GM21825 (cell line): ENCODE measurements at regions not wholly inside any gene's neighbourhood (a gene's known extent, or its start where the extent isn't known, plus 50 kb on each side); places are given as distances from the start of the nearest gene placed in this dataset.

Experiments used
- ATAC-seq: cut with Tn5 transposase; IDR thresholded peaks from one replicate; pipeline ENCODE4 v1.9.1; 2021; ENCODE audit warnings: mild to moderate bottlenecking, moderate library complexity; ENCODE audit not compliant: unreplicated experiment

- no peak for ATAC-seq
Observed at GRCh38 chr6:51511081-51511480, 576.3 kb downstream of the PKHD1 start.

- no peak for ATAC-seq
Observed at GRCh38 chr6:51513891-51514747, 573.3 kb downstream of the PKHD1 start.

- no peak for ATAC-seq
Observed at GRCh38 chr6:51514748-51515402, 572.5 kb downstream of the PKHD1 start.

GRCh38 chr6:51526049-51526448 lies 561.4 kb downstream of the PKHD1 start:
- ATAC-seq, result no peak

- ATAC-seq, result no peak
Observed at GRCh38 chr6:51526922-51527321, 560.5 kb downstream of the PKHD1 start.

- no peak for ATAC-seq
Observed at GRCh38 chr6:51528556-51528955, 558.9 kb downstream of the PKHD1 start.

GRCh38 chr6:51529240-51529639 lies 558.2 kb downstream of the PKHD1 start:
- ATAC-seq, result no peak

GRCh38 chr6:51531623-51532022 lies 555.8 kb downstream of the PKHD1 start:
- ATAC-seq, result peak; percentile 69

- no peak for ATAC-seq
Observed at GRCh38 chr6:51533962-51534361, 553.5 kb downstream of the PKHD1 start.

- ATAC-seq, result no peak
Observed at GRCh38 chr6:51535327-51535726, 552.1 kb downstream of the PKHD1 start.

GRCh38 chr6:51536728-51537127 lies 550.7 kb downstream of the PKHD1 start:
- no peak for ATAC-seq

- ATAC-seq, result no peak
Observed at GRCh38 chr6:51541847-51542246, 545.6 kb downstream of the PKHD1 start.

GRCh38 chr6:51542475-51542874 lies 544.9 kb downstream of the PKHD1 start:
- ATAC-seq, result no peak

- no peak for ATAC-seq
Observed at GRCh38 chr6:51550243-51550642, 537.2 kb downstream of the PKHD1 start.

GRCh38 chr6:51552435-51552834 lies 535.0 kb downstream of the PKHD1 start:
- ATAC-seq, result no peak

GRCh38 chr6:51553246-51554015 lies 534.0 kb downstream of the PKHD1 start:
- ATAC-seq, result no peak

- ATAC-seq, result no peak
Observed at GRCh38 chr6:51554029-51554428, 533.4 kb downstream of the PKHD1 start.

- ATAC-seq, result no peak
Observed at GRCh38 chr6:51559059-51559458, 528.4 kb downstream of the PKHD1 start.

GRCh38 chr6:51562198-51562597 lies 525.2 kb downstream of the PKHD1 start:
- peak; percentile 96 for ATAC-seq
